G401.6 (cell line): ENCODE measurements at regions not wholly inside any gene's neighbourhood (a gene's known extent, or its start where the extent isn't known, plus 50 kb on each side); places are given as distances from the start of the nearest gene placed in this dataset.

Source experiments
- FAIRE-seq: peaks from 2 replicates; lab custom pipeline; 2012; peaks lifted over from hg19 to GRCh38; lab: Jason Lieb, UNC

DNA sequence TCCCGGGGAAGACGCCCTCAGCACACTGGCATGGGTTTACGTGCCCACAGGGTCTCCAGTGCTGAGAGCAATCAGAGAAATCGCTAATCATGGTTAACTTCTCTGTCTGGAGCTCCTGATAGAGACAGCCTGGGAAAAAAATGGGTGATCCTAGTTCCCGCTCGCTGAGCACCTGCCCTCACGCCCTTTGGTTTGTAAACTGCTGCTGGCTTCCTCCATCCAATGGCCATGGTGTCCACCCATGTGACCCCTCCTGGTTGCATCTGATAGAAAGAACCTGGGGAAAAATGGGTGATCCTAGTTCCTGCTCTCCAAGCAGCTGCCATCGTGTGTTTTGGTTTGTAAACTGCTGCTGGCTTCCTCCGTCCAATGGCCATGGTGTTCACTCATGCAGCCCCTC, 402.2 kb downstream of the PRDM2 start:
- no peak for FAIRE-seq

DNA sequence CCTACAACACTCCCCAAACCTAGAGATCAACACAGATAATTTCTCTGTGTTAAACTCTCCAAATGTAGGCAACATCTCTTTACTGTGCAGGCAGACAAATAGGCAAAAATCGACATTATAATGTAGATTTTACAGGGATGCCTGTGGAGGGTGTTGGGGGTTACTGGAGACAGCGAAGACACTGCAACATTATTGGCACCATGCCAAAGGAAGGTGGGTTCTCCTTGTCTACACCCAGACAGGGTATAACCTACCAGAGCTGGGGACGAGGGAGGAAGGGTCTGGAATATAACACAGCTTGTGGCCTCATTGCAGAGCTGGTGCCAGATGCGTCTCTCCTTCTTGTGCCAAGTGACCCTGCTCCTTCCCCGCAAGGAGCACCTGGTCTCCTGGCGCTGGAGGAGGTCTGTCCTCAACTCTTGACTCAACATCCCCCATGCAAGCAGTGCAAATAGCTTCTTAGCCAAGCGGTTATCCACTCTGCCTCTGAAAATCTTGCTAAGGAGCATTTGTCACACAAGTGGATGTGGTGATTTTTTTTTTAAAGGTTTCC, 404.0 kb downstream of the PRDM2 start:
- FAIRE-seq = no peak

DNA sequence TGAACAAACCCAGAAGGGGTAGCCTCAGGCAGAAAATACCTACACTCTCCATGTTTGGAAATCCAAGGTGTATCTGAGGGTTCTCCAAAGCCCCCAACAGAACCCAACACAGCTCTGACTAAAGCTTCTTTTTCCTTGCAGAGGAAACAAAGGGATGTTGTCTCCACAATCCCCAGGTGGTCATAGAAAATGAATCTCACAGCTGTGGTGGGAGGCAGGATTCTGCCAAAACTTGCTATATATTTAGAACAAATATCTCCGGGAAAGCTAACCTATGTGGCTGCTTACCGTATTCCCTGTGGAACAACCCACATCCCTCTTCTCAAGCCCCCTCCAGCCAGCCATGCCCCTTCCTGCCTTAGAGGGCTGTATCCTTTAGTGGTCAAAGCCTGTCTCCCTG, 406.1 kb downstream of the PRDM2 start:
- no peak for FAIRE-seq

DNA sequence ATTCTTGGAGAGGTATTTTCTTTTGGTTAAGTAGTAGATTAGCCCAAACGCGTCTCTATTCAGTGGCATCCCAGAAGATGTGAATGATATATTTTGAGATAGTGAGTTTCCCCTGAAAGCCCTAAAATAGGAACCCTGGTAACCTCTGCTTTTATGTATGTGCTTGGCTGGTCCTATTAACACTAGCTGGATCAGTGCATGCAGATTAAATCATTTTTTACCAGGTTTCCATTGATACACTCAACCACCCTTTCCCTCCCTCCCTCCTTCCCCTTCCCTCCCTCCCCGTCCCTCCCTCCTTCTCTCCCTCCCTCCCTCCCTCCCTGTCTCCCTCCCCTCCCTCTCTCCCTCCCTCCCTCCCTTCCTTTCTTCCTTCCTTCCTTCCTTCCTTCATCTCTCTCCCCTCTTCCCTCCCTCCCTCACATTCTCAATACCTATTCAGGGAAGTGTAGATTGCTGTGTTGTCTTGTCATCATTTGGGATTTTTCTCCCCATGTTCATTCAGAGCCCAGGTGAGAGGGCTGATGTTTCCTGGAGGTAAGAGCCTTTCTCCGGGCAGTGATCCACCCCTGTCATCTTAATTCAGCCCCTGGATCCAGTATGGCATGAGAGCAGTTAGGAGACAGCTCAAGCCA, 406.8 kb downstream of the PRDM2 start:
- no peak for FAIRE-seq

DNA sequence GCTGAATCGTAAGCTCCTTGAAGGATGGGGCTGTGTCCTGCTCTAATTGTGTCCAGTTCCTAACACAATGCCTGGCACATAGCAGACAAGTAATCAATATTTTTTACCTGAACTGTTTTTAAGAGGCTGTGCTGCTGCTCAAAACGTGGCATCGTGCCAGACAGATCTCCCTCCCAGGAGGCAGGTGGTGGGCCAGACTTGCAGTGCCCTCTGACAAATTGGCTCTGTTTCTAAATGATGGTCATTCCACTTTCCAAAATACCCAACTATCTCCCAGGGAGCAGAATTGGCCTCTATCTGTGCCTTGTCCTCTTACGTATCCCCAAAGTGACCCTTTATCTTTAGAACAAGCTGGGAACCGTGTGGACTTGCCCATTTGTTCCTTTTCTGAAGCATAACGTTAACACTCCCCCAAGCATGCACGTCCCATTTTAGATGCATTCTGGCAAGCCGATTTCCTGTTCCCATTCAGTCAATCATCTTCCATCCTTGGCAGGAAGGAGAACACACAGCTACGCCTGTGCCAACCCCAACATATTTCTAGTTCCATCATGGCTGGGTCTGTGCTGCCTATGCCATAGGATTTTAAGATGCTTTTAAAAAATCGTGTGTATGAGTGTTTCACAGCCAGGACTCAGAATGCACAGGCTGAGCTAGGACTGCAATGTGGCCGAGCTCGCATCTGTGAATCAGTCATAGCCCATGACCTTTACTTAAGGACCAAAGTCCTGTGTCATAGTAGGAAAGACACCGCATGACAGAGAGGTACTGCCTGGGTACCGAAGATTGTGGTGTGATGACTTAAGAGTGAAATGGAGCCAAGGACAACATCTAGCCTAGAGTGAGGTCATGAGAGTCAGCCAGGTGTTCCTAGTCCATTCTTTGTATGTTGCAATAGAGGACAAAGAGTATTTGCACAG, 408.6 kb downstream of the PRDM2 start:
- FAIRE-seq = no peak

DNA sequence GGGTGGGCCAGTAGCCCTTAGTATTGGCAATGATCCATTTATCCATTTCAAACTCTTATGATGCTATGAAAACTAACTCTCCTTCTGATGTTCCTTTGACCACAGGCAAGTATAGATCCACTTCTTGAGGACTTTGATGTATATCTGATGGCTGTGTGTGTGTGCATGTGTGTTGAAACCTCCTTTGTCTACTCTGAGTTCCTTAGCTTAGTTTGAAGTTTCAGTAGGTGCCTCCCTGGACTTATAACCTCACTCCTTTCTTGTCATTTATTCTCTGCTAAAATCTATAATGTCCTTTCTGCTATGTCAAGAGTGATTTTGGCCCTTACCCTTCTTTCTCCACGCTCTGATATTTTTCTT, 409.3 kb downstream of the PRDM2 start:
- FAIRE-seq = no peak

DNA sequence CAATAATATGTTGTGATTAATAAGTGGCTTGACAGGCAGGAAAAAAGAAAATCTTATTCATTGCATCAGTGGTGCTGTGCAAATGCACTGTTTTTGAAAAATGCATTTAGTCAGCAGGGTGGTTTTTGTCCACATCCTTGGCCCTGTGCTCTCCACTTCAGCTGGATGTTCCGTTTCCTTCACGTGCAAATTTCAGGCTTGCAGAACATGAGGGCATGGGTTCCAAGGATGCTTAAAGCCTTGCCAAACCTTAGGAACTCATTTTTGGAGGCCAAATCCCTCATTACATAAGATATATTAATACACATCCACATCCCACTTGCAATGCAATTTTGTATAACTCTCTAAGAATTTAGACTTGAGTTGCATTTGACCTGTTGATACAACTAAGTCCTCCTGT, 410.1 kb downstream of the PRDM2 start:
- no peak for FAIRE-seq

DNA sequence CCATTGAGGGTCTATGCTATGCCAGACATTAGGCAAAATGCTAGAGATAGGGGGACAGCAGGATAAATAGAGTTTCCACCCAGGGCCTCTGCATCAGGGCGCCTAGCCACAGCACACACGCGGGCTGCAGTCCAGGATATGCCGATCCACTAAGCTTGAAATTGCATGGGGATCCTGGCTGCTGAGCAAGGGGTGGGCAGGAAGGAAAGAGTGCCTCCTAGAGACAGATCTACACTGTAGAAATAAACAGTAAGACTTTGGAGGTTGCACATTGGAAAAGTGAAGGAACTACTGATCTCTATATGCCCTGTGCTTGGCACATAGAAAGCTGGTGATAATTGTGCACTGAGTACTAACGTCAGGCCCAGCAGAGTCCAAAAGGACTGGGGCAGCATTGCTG, 411.1 kb downstream of the PRDM2 start:
- FAIRE-seq = no peak

DNA sequence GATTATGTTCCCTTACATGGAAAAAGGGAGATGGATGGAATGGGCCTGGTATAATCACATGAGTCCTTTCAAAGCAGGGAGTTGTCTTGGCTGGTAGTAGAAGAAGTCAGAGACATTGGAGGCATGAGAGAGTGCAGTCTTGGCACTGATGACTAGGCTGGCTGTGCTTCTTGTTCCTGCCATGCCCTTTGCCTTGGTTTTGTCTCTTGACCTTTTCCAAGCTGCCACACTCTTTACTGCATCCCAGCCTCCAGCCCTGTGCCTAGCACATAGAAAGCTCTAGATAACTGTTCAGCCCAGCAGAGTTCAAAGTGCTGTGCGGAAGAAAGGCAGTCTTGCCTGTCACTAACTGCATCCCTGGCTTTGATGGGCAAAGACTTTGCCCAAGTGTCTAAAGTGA, 412.6 kb downstream of the PRDM2 start:
- no peak for FAIRE-seq

DNA sequence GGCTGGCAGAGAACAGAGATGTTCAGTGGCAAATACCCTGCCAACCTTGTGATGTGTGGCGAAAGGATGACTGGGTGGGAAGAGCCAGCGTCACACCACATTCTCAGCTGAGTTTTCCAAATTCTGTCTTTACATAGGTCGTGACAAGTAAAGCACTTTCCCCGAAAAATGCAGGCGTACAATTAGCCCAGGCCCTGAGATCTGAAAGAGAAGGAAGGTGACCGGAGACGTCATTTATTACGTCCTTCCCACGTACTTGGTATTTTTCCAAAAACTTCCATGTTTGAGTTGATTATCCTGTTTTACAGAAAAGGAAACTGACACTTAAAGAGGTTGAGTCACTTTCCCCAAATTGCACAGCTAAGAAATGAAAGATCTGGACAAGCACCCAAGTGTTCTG, 413.3 kb downstream of the PRDM2 start:
- no peak for FAIRE-seq

DNA sequence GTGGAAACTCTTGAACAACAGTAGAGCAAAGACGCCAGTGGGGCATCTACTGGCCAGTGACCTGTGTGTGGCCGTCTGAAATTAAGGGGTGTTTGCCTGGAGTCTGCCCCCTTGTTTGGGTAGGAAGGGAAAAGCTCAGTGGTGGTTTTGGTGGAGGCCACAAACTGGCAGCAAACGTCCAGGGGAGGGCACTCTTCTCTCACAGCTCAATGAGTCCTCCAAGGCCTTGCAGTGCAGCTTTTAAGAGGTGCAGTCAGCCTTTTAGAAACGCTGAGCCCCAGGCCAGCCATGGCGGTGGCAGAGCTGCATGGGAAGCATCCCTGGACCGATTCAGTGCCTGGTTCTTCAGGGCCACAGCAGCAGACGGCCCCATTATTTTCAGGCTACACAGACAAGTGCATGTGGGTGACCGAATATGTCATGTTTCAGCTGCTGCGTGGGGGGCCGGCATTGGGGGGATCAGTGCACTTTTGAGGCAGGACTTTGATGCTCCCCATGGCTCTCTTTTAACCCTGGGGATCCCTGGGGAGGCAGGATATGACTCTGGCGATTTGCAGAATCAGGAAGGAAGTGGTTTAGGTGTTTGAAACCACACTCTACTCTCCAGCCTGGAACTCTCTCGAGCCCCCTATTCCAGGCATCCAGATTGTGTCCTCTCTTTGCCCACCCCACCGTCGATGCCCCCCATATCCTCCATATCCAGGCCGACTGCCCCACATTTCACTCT, 414.0 kb downstream of the PRDM2 start:
- no peak for FAIRE-seq

DNA sequence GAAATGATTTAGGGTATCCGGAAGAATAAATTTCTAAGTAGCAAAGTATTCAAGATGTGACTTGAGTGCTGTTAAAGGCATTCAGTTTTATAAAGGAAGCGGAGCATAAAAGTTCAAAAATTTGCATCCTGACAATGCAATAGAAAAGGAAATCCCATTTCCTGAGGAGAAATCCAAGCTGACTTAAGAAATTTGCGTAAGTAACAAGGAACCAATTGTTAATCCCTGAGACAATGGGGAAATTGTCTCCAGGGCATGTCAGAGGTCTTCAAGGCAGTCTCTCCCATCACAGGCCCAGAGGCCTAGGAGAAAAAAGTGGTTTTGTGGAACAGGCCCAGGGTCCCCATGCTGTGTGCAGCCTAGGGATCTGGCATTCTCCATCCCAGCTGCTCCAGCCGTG, 416.0 kb downstream of the PRDM2 start:
- no peak for FAIRE-seq

DNA sequence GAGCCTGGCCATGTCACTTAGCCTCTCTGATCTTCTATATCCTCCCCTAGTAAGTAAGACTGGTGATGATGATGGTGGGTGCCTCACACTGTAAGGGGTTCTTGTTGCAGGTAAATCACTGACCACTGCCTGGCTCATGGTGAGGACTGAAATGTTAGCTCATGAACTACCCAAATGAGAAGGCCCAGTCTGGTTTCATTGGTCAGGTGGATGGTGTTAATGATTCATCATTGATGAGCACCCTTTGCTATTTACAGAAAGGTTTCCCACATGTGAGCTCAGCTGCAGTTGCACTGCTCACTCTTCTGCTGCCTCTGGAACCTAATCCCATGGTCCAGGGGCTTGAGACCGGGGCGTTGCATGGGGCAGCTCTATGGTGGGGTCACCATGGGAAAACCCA, 417.7 kb downstream of the PRDM2 start:
- no peak for FAIRE-seq

DNA sequence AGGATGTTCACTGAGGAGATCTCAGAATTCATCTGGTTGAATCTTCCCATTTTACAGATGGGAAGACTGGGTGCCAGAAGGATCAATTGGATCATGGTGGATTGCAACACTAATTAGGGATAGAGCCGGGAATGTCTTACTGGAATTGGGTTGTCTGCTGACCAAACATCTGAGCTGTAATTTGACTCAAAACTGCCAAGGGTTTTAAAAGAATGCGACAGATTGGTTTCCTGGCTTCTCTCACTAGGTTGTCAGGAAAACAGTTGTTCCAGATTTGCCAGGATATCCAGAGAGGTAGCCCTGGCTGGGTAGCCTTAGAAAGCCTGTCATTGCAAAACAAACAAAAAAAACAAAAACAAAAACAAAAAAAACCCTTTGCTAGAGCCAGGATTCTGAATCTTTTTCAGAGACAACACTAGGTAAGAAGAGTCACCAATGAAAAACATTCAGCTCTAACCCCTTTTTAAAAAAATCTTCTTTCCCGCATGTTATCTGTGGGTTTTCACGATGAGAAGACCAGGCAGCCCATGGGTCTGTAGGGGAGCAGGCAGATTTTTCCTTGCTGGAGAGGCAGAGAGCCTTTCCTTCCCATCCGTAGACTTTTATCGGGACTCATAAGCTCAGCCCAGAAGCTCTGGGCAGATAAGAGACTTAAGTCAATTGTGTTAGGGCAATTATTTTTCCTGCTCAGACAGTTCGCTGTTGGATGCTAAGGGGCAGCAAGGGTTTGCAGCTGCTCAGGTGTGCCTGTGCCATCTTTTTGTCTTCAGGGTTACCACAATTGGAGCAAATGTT, 418.9 kb downstream of the PRDM2 start:
- FAIRE-seq = no peak

DNA sequence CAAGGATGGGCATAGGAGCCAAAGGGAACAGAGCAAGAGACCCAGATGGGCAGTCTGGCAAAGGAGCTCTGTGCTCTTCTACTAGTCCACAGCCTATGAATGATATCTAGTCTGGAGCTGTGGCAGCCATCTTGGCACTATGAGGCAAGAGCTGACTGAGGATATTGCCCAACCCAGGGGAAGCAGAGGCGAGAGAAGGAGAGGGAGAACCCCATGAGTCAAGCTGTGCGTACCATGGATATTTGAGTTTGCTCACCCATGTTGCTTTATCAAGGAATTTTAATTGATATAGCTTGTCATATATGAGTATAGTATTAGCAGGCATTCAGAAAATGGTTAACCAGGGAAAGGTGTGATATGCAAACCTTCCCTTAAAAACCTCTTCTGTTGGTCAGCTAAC, 420.9 kb downstream of the PRDM2 start:
- no peak for FAIRE-seq

DNA sequence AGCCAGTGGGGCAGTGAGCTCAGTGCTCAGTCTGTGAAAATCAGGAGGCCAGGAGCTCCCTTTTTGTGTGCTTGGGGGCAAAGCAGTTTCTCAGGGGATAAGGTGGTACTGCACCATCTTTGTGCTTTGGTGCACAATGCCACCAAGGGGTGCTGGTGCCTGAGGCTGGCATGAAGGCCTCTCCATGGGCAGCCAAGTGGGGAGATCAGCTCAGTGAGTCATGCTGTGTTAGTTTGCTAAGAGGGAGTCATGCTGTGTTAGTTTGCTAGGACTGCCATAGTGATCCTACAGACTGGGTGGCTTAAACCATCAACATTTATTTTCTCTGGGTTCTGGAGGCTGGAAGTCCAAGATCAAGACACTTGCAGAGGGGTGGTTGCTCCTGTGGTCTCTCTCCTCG, 428.1 kb downstream of the PRDM2 start:
- no peak for FAIRE-seq

DNA sequence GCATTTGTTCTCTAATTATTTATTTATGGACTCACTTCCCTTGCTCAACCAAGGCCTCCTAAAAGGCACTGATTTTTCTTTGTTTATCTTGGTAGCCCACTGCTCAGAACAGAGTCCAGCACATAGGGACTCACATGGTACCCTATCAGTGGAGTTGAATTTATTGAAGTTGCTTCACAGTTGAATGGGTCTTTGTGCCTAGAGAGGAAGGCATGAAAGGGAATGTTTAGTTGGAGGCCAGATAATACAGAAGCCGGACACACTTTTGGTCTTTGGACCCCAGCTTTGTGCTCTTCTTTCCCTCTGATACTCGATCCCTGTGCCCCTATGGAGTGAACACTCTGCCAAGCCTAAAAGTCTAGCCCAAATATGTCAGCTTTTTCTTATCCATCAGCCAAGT, 429.0 kb downstream of the PRDM2 start:
- FAIRE-seq = no peak

DNA sequence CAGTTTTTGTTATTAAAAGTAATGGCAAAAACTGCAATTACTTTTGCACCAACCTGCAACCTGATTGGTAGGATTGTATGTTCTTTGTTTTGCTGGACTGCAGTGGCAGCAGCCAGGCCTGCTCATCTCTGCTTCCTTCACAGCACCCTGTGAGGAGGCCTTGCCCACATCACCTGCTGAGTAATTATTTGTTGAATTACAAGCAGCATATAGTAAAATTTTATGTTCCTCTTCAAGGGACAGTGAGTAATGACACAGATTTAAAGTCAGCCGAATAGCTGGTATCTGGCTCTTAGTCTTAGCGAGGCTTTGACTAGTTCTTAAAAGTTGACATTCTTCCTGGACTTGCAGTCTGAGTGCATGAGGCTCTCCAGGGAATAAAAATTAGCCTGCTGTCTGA, 435.1 kb downstream of the PRDM2 start:
- no peak for FAIRE-seq

DNA sequence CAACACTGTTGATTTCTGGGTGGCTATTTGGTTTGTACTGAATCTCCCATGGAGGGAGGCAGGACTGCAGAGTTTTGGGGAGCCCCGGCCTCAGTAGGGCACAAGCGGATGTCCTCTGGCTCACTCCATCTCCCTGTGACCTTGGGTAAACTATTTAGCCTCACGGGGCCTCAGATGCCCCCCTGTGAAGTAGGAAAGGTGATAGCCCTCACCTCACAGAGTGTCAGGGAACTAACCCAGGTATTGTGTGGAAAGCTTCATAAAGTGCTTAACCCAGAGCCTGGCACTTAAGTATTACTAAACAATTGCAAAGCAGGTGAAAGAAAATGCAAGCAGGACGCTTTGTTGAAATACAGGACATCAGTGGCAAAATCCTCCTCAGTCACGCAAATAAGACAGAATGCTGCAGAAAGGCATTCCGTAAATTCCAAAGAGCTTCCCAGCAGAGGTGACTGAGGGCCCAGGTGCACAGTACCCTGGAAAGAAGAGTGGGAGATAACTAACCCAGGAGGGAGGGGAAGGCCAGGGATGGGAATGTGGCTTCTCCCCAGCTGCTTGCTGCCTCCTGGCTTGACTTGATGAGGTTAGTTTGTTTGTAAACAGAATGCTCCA, 436.3 kb downstream of the PRDM2 start:
- no peak for FAIRE-seq

DNA sequence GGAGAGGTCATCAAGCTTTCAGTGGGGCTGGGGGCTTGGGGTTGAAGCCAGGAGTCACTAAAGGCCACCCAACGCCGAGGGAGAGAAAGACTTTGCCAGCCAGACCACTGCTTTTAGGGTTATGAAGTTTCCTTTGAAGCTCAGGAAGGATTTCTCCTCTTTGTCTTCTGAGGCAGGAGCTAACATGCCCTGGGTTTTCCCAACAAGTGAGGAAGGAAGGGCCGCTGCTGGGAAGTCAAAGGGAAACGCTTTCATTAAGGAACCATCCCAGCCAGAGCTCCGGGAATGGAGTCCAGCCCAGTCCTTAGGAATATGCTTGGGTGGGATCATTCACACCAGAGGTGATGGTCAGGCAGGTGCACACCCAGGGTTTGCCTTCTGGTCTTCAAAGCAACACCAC, 436.9 kb downstream of the PRDM2 start:
- no peak for FAIRE-seq

DNA sequence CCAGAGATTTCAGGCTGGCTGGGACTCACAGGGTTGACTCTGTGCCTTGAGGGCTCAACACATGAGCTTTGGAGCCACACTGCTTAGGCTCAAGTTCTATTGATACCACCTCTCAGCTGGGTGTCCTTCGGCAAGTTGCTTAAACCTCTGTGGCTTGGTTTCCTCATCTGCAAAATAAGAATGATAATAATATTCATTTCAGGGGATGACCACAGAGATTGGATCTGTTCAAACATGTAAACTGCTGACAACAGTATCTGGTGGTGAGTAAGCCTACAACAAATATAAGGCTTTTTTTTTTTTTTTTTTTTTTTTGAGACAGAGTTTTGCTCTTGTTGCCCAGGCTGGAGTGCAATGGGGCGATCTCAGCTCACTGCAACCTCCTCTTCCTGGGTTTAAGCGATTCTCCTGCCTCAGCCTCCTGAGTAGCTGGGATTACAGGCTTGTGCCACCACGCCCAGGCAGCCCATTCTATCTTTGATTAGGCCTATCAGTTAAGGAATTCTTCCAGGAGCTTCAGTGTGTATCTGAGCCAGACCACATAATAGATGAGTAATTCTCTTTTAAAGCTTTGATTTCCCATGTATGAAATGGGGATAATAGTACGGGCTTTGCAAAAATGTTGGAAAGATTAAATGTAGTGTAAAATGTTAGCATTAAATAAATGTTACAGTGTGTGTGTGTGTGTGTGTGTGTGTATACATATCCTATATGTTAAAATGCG, 437.6 kb downstream of the PRDM2 start:
- FAIRE-seq = no peak
